GM18498 (cell line): ENCODE measurements at regions not wholly inside any gene's neighbourhood (a gene's known extent, or its start where the extent isn't known, plus 50 kb on each side); places are given as distances from the start of the nearest gene placed in this dataset.
"Not testable (repeated sequence)": the region's sequence is repeated elsewhere in the genome, so short reads cannot be mapped to it uniquely, and the experiment has no call there.

Experiments
- ATAC-seq: cut with Tn5 transposase; IDR thresholded peaks from one replicate; pipeline ENCODE4 v1.9.1; 2021; ENCODE audit warnings: mild to moderate bottlenecking, moderate library complexity; ENCODE audit not compliant: unreplicated experiment

GRCh38 chr14:106592115-106592852 lies 1065.9 kb downstream of the TMEM121 start:
- ATAC-seq = not testable (repeated sequence)

- no peak for ATAC-seq
Observed at GRCh38 chr14:106599209-106599608, 1072.8 kb downstream of the TMEM121 start.

- ATAC-seq = no peak
Observed at GRCh38 chr14:106605548-106606448, 1079.4 kb downstream of the TMEM121 start.

- ATAC-seq = no peak
Observed at GRCh38 chr14:106606936-106607335, 1080.6 kb downstream of the TMEM121 start.

- ATAC-seq = no peak
Observed at GRCh38 chr14:106610691-106611090, 1084.3 kb downstream of the TMEM121 start.

GRCh38 chr14:106613256-106613655 lies 1086.9 kb downstream of the TMEM121 start:
- ATAC-seq = no peak

- not testable (repeated sequence) for ATAC-seq
Observed at GRCh38 chr14:106618471-106618951, 1092.1 kb downstream of the TMEM121 start.

GRCh38 chr14:106619606-106620005 lies 1093.2 kb downstream of the TMEM121 start:
- no peak for ATAC-seq

- no peak for ATAC-seq
Observed at GRCh38 chr14:106620368-106620767, 1094.0 kb downstream of the TMEM121 start.

GRCh38 chr14:106622200-106622745 lies 1095.9 kb downstream of the TMEM121 start:
- no peak for ATAC-seq

- ATAC-seq = no peak
Observed at GRCh38 chr14:106625186-106625585, 1098.8 kb downstream of the TMEM121 start.

- ATAC-seq = not testable (repeated sequence)
Observed at GRCh38 chr14:106626469-106626868, 1100.1 kb downstream of the TMEM121 start.

- not testable (repeated sequence) for ATAC-seq
Observed at GRCh38 chr14:106626942-106627588, 1100.7 kb downstream of the TMEM121 start.

- no peak for ATAC-seq
Observed at GRCh38 chr14:106631879-106632278, 1105.5 kb downstream of the TMEM121 start.

GRCh38 chr14:106633721-106634120 lies 1107.3 kb downstream of the TMEM121 start:
- ATAC-seq = no peak

- no peak for ATAC-seq
Observed at GRCh38 chr14:106635569-106635968, 1109.2 kb downstream of the TMEM121 start.

- ATAC-seq = not testable (repeated sequence)
Observed at GRCh38 chr14:106638786-106639452, 1112.5 kb downstream of the TMEM121 start.

GRCh38 chr14:106642090-106642489 lies 1115.7 kb downstream of the TMEM121 start:
- no peak for ATAC-seq

GRCh38 chr14:106642971-106643370 lies 1116.6 kb downstream of the TMEM121 start:
- not testable (repeated sequence) for ATAC-seq

GRCh38 chr14:106648874-106649273 lies 1122.5 kb downstream of the TMEM121 start:
- not testable (repeated sequence) for ATAC-seq
